GM19452 (cell line): ENCODE measurements at regions not wholly inside any gene's neighbourhood (a gene's known extent, or its start where the extent isn't known, plus 50 kb on each side); places are given as distances from the start of the nearest gene placed in this dataset.
"Not testable (repeated sequence)": the region's sequence is repeated elsewhere in the genome, so short reads cannot be mapped to it uniquely, and the experiment has no call there.

ENCODE experiments used
- ATAC-seq: cut with Tn5 transposase; IDR thresholded peaks from one replicate; pipeline ENCODE4 v1.9.1; 2021; ENCODE audit not compliant: unreplicated experiment

GRCh38 chr12:90706036-90706435, 248.9 kb downstream of the CCER1 start:
- ATAC-seq, result no peak

GRCh38 chr12:90695415-90695814, 259.6 kb downstream of the CCER1 start:
- ATAC-seq, result no peak

- ATAC-seq, result no peak
Measured at GRCh38 chr12:90690120-90690519, 264.9 kb downstream of the CCER1 start.

GRCh38 chr12:90687682-90688081, 267.3 kb downstream of the CCER1 start:
- not testable (repeated sequence) for ATAC-seq

GRCh38 chr12:90683871-90684270, 271.1 kb downstream of the CCER1 start:
- ATAC-seq, result no peak

- ATAC-seq, result no peak
Measured at GRCh38 chr12:90682398-90682797, 272.6 kb downstream of the CCER1 start.

- ATAC-seq, result no peak
Measured at GRCh38 chr12:90679674-90680073, 275.3 kb downstream of the CCER1 start.

- no peak for ATAC-seq
Measured at GRCh38 chr12:90677552-90677951, 277.4 kb downstream of the CCER1 start.

- ATAC-seq, result no peak
Measured at GRCh38 chr12:90677055-90677454, 277.9 kb downstream of the CCER1 start.

- ATAC-seq, result no peak
Measured at GRCh38 chr12:90675106-90675505, 279.9 kb downstream of the CCER1 start.

GRCh38 chr12:90672081-90672480, 282.9 kb downstream of the CCER1 start:
- no peak for ATAC-seq

- not testable (repeated sequence) for ATAC-seq
Measured at GRCh38 chr12:90663949-90664348, 291.0 kb downstream of the CCER1 start.

- ATAC-seq, result no peak
Measured at GRCh38 chr12:90659060-90659459, 295.9 kb downstream of the CCER1 start.

GRCh38 chr12:90653040-90653439, 301.9 kb downstream of the CCER1 start:
- no peak for ATAC-seq

GRCh38 chr12:90652280-90652679, 302.7 kb downstream of the CCER1 start:
- no peak for ATAC-seq

GRCh38 chr12:90645181-90645580, 309.8 kb downstream of the CCER1 start:
- no peak for ATAC-seq

- ATAC-seq, result no peak
Measured at GRCh38 chr12:90631591-90632212, 323.3 kb downstream of the CCER1 start.

GRCh38 chr12:90630006-90630405, 325.0 kb downstream of the CCER1 start:
- ATAC-seq, result no peak

GRCh38 chr12:90628213-90628612, 326.8 kb downstream of the CCER1 start:
- ATAC-seq, result no peak

GRCh38 chr12:90627180-90627896, 327.6 kb downstream of the CCER1 start:
- no peak for ATAC-seq

- ATAC-seq, result no peak
Measured at GRCh38 chr12:90622431-90622830, 332.5 kb downstream of the CCER1 start.

- no peak for ATAC-seq
Measured at GRCh38 chr12:90621927-90622326, 333.0 kb downstream of the CCER1 start.

- no peak for ATAC-seq
Measured at GRCh38 chr12:90619943-90620342, 335.0 kb downstream of the CCER1 start.
